ENCODE measurements at regions not wholly inside any gene's neighbourhood (a gene's known extent, or its start where the extent isn't known, plus 50 kb on each side); places are given as distances from the start of the nearest gene placed in this dataset.
"Not testable (repeated sequence)": the region's sequence is repeated elsewhere in the genome, so short reads cannot be mapped to it uniquely, and the experiment has no call there.

GRCh38 chr12:42862055-42862454 lies 272.5 kb upstream of the PRICKLE1 start:
- no peaks in the 10 kb centered on the region for H3K27me3 ChIP-seq
- H3K36me3 ChIP-seq: no peaks in the 10 kb centered on the region
- no peak overlapping the region for H3K27ac ChIP-seq
- no peaks in the 10 kb centered on the region for H3K9me3 ChIP-seq
- DNase-seq (no peak), ATAC-seq (no peak)
- H3K4me3 ChIP-seq: no peak overlapping the region
- no peaks in the 10 kb centered on the region for H3K4me1 ChIP-seq
- in situ Hi-C loops (cut with MboI; ENCODE audit: low sequenced_read_pairs in 4 of 4): no loop called here
- TF ChIP-seq CTCF (IDR thresholded peaks at IDR 0.05 in 4 of 5, conservative IDR thresholded peaks at IDR 0.05 in 1 of 5): no peak
- TF ChIP-seq POLR2A (IDR thresholded peaks at IDR 0.05): no peak
- intact Hi-C loops (cut with DNase I; ENCODE audit: low total_unique reads): no loop called here

DNA sequence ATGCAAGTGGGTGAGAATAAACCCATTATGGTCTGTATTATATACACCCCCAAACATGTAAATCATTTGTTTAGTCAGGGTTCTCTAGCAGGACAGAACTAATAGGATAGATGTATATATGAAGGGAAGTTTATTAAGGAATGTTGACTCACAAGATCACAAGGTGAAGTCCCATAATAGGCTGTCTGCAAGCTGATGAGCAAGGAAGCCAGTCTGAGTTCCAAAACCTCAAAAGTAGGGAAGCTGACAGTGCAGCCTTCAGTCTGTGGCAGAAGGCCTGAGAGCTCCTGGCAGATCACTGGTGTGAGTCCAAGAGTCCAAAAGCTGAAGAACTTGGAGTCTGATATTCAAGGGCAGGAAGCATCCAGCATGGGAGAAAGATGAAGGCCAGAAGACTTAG lies 270.8 kb upstream of the PRICKLE1 start:
- intact Hi-C loops (cut with DNase I; ENCODE audit: low total_unique reads); H3K27me3 ChIP-seq; H3K27ac ChIP-seq; H3K4me1 ChIP-seq; H3K9me3 ChIP-seq; H3K4me3 ChIP-seq; in situ Hi-C loops (cut with MboI; ENCODE audit: low sequenced_read_pairs in 4 of 4); H3K36me3 ChIP-seq; ATAC-seq; DNase-seq: not testable (repeated sequence)

DNA sequence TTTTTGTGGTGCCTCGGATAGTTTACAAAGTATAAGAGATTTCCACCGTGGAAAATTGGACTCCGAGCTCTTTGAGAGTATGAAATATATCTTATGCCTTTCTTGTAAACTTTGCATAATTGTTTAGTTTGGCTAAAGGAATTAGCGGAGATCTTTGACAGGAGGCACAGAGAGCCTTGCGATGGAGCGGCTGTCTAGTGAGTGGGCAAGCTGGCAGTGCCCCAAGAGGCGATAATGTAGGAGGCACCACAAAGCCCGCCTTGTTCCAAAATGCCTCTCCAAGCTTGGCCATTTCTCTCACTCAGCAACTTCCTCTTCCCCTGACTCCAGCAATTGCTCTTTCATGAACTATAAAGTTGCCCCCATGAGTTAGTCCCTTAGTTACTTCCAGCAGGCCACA lies 270.1 kb upstream of the PRICKLE1 start:
- no peak for DNase-seq
- ATAC-seq: no peak
- no peaks in the 10 kb centered on the region for H3K27me3 ChIP-seq
- H3K36me3 ChIP-seq: no peaks in the 10 kb centered on the region
- in situ Hi-C loops (cut with MboI; ENCODE audit: low sequenced_read_pairs in 4 of 4) (no loop called here), intact Hi-C loops (cut with DNase I; ENCODE audit: low total_unique reads) (no loop called here)
- no peaks in the 10 kb centered on the region for H3K4me1 ChIP-seq
- no peak overlapping the region for H3K27ac ChIP-seq
- no peaks in the 10 kb centered on the region for H3K9me3 ChIP-seq
- TF ChIP-seq CTCF (IDR thresholded peaks at IDR 0.05 in 4 of 5, conservative IDR thresholded peaks at IDR 0.05 in 1 of 5) (no peak), POLR2A (IDR thresholded peaks at IDR 0.05) (no peak)
- H3K4me3 ChIP-seq: no peak overlapping the region

DNA sequence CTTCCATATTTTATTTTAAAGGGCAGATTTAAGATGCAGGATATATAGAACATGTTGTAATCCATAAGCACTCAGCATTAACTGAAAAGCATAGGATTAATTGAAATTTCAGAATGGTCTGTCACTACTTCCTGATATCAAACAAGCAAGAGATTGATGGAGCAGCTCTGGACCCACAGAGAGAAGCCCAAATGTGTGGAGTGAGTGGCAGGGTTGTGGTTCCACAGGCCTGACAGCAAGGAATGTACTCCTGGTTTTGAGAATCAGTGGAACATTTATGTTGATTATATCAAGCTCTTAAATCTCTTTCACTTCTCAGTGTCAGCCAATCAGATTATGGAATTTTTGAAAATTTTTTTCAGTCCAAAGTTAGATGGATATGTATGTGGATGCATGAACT lies 267.6 kb upstream of the PRICKLE1 start:
- in situ Hi-C loops (cut with MboI; ENCODE audit: low sequenced_read_pairs in 4 of 4): no loop called here
- H3K36me3 ChIP-seq: no peaks in the 10 kb centered on the region
- no peak overlapping the region for H3K4me3 ChIP-seq
- H3K9me3 ChIP-seq: no peaks in the 10 kb centered on the region
- TF ChIP-seq CTCF (IDR thresholded peaks at IDR 0.05 in 4 of 5, conservative IDR thresholded peaks at IDR 0.05 in 1 of 5) (no peak), POLR2A (IDR thresholded peaks at IDR 0.05) (no peak)
- no peaks in the 10 kb centered on the region for H3K4me1 ChIP-seq
- DNase-seq (no peak), ATAC-seq (no peak)
- H3K27ac ChIP-seq: no peak overlapping the region
- no peaks in the 10 kb centered on the region for H3K27me3 ChIP-seq
- intact Hi-C loops (cut with DNase I; ENCODE audit: low total_unique reads): no loop called here

GRCh38 chr12:42855362-42855950 lies 265.9 kb upstream of the PRICKLE1 start:
- H3K36me3 ChIP-seq: no peaks in the 10 kb centered on the region
- no peaks in the 10 kb centered on the region for H3K4me1 ChIP-seq
- H3K27me3 ChIP-seq: no peaks in the 10 kb centered on the region
- ATAC-seq: no peak
- no peak overlapping the region for H3K4me3 ChIP-seq
- TF ChIP-seq POLR2A (IDR thresholded peaks at IDR 0.05): no peak
- no peak for TF ChIP-seq CTCF (IDR thresholded peaks at IDR 0.05 in 4 of 5, conservative IDR thresholded peaks at IDR 0.05 in 1 of 5)
- no peaks in the 10 kb centered on the region for H3K9me3 ChIP-seq
- no peak for DNase-seq
- H3K27ac ChIP-seq: no peak overlapping the region
- in situ Hi-C loops (cut with MboI; ENCODE audit: low sequenced_read_pairs in 4 of 4): no loop called here
- intact Hi-C loops (cut with DNase I; ENCODE audit: low total_unique reads): no loop called here
